Esophagus muscularis mucosa (tissue), 4 donors: ENCODE measurements at regions not wholly inside any gene's neighbourhood (a gene's known extent, or its start where the extent isn't known, plus 50 kb on each side); places are given as distances from the start of the nearest gene placed in this dataset.

Experiments used
- CTCF ChIP-seq, 3 experiments: fragments of 200-600 bp in 2 of 3; fragments of 450-650 bp in 1 of 3; sonication (generic) in 2 of 3; IDR thresholded peaks; one replicate each; pipeline ENCODE4 v1.5.1; 2017 to 2019; ENCODE audit warnings: antibody characterized with exemption in 3 of 3, mild to moderate bottlenecking in 2 of 3, moderate library complexity in 1 of 3
- EP300 ChIP-seq: sonication (generic); formaldehyde crosslinking; IDR thresholded peaks from one replicate; pipeline ENCODE4 v1.6.1; 2017; ENCODE audit warnings: antibody characterized with exemption
- POLR2A ChIP-seq: fragments of 450-650 bp; IDR thresholded peaks from one replicate; pipeline ENCODE4 v1.6.1; 2017; ENCODE audit warnings: antibody characterized with exemption, moderate library complexity, mild to moderate bottlenecking, low read depth
- POLR2AphosphoS5 ChIP-seq, 2 donors: sonication (generic); formaldehyde crosslinking; IDR thresholded peaks; one replicate each; pipeline ENCODE4 v1.6.1; 2017; ENCODE audit warnings: antibody characterized with exemption in 2 of 2

- TF ChIP-seq CTCF (IDR thresholded peaks at IDR 0.05) (no peak), POLR2AphosphoS5 (IDR thresholded peaks at IDR 0.05) (no peak), POLR2A (no peak), EP300 (no peak)
Observed at GRCh38 chr10:112006407-112006806, 177.2 kb downstream of the GPAM start.
